ENCODE measurements at regions not wholly inside any gene's neighbourhood (a gene's known extent, or its start where the extent isn't known, plus 50 kb on each side); places are given as distances from the start of the nearest gene placed in this dataset.

DNA sequence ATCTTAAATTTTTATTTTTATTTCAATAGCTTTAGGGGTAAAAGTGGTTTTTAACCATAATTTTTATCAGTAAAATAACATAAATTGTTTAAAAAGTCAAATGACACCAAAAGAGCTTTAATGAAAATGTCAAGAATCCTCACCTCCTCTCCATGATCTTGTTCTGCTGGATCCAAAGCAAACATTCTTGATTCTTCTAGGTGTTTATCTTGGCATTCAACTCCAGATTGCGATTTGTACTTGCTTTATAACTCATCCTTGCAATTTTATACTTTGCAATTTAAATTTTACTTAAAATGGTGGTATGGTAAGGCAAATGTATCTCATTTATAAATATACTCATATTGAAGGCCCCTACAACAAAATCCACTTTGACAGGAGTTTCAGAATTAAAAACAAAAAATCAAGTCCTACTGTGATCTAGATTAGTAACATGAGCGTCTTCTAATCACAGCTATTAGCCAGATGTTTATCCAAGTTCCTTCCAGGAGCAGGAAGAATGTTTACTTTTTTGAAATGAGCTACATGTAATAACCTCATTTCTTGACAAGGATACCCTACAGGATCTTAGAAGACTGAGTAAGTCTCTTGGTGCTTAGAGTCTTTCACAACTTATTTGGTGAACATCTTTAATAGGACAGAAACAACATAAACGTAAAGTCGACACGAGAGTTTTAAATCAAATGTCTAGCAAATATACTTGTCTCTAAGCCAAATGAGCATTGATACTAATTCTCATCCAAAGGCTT, 72.4 kb upstream of the CARD18 start:
- no peaks in the 10 kb centered on the region for H3K9me3 ChIP-seq (ENCODE audit: low read length)
- H3K36me3 ChIP-seq (ENCODE audit: insufficient read depth, low read length): no peaks in the 10 kb centered on the region
- no peak overlapping the region for H3K27ac ChIP-seq (ENCODE audit: low read length)
- no peak overlapping the region for H2AFZ ChIP-seq (ENCODE audit: low read depth, low read length)
- no peak for TF ChIP-seq TAF1 (IDR thresholded peaks at IDR 0.05; ENCODE audit: low read depth)
- no peak for TF ChIP-seq REST (IDR thresholded peaks at IDR 0.05; ENCODE audit: borderline replicate concordance)
- TF ChIP-seq POLR2AphosphoS5 (IDR thresholded peaks at IDR 0.05): no peak
- no peak for TF ChIP-seq CTCF (IDR thresholded peaks at IDR 0.05; ENCODE audit: poor library complexity, severe bottlenecking)
- TF ChIP-seq SMC3 (conservative IDR thresholded peaks at IDR 0.05; ENCODE audit: poor library complexity): no peak
- TF ChIP-seq EZH2 (IDR thresholded peaks at IDR 0.05; ENCODE audit: borderline replicate concordance, insufficient read depth, low read length, poor library complexity, severe bottlenecking): no peak
- no peak for TF ChIP-seq RAD21 (conservative IDR thresholded peaks at IDR 0.05)
- TF ChIP-seq MXI1 (conservative IDR thresholded peaks at IDR 0.05; ENCODE audit: poor library complexity, severe bottlenecking): no peak
- TF ChIP-seq EP300 (conservative IDR thresholded peaks at IDR 0.05; ENCODE audit: poor library complexity, severe bottlenecking): no peak
- no peaks in the 10 kb centered on the region for H3F3A ChIP-seq (ENCODE audit: insufficient read depth, low read length, poor library complexity, severe bottlenecking)
- H3K27me3 ChIP-seq (ENCODE audit: insufficient read depth, low read depth, low read length): no peaks in the 10 kb centered on the region
- no peaks in the 10 kb centered on the region for H4K20me1 ChIP-seq (ENCODE audit: insufficient read depth)
- no peak overlapping the region for H3K4me2 ChIP-seq (ENCODE audit: low read length)
- no peak overlapping the region for H3K9ac ChIP-seq (ENCODE audit: low read length)
- no peaks in the 10 kb centered on the region for H3K9me2 ChIP-seq (ENCODE audit: insufficient read depth, low read length)
- H3K4me3 ChIP-seq (ENCODE audit: low read length): no peak overlapping the region
- H3K79me2 ChIP-seq (replicated peaks; ENCODE audit: insufficient read depth, low read length): no peaks in the 10 kb centered on the region

DNA sequence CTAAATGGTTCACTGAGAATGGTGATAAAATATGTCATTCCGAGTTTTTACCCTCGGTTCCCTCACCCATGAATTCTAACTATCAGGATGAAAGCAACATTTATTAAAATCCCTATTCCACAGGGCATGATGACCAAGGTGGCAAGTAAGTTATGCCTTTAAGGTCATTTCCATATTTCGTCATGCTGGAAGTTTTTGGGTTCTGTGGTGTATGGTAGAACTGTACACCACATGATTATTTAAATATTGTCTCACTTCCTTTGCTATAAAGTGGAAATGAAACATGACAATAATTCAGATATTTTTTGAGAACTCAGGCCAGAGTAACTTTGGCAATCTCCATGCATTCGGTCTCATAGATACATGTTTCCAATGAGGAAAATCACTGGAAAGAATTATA, 68.5 kb upstream of the CARD18 start:
- no peaks in the 10 kb centered on the region for H3K9me2 ChIP-seq (ENCODE audit: insufficient read depth, low read length)
- H3K79me2 ChIP-seq (replicated peaks; ENCODE audit: insufficient read depth, low read length): no peaks in the 10 kb centered on the region
- H2AFZ ChIP-seq (ENCODE audit: low read depth, low read length): no peak overlapping the region
- no peaks in the 10 kb centered on the region for H4K20me1 ChIP-seq (ENCODE audit: insufficient read depth)
- no peak overlapping the region for H3K9ac ChIP-seq (ENCODE audit: low read length)
- no peaks in the 10 kb centered on the region for H3K9me3 ChIP-seq (ENCODE audit: low read length)
- H3K4me2 ChIP-seq (ENCODE audit: low read length): no peak overlapping the region
- H3F3A ChIP-seq (ENCODE audit: insufficient read depth, low read length, poor library complexity, severe bottlenecking): no peaks in the 10 kb centered on the region
- no peak overlapping the region for H3K4me3 ChIP-seq (ENCODE audit: low read length)
- no peaks in the 10 kb centered on the region for H3K36me3 ChIP-seq (ENCODE audit: insufficient read depth, low read length)
- no peaks in the 10 kb centered on the region for H3K27me3 ChIP-seq (ENCODE audit: insufficient read depth, low read depth, low read length)
- no peak for TF ChIP-seq REST (IDR thresholded peaks at IDR 0.05; ENCODE audit: borderline replicate concordance)
- no peak for TF ChIP-seq POLR2AphosphoS5 (IDR thresholded peaks at IDR 0.05)
- H3K27ac ChIP-seq (ENCODE audit: low read length): no peak overlapping the region
